ENCODE measurements at regions not wholly inside any gene's neighbourhood (a gene's known extent, or its start where the extent isn't known, plus 50 kb on each side); places are given as distances from the start of the nearest gene placed in this dataset.

- H3K4me3 ChIP-seq (ENCODE audit: low read depth, low read length), result no peak overlapping the region
- DNase-seq (ENCODE audit: low read depth), result no peak
These were observed 143.2 kb upstream of the USP15 start for GRCh38 chr12:62116986-62117385.

GRCh38 chr12:62123721-62124203, 136.4 kb upstream of the USP15 start:
- H3K4me3 ChIP-seq (ENCODE audit: low read depth, low read length), result no peak overlapping the region
- DNase-seq (ENCODE audit: low read depth), result peak; percentile 7

GRCh38 chr12:62127516-62127915, 132.7 kb upstream of the USP15 start:
- DNase-seq (ENCODE audit: low read depth), result no peak
- no peak overlapping the region for H3K4me3 ChIP-seq (ENCODE audit: low read depth, low read length)

- H3K4me3 ChIP-seq (ENCODE audit: low read depth, low read length), result no peak overlapping the region
- no peak for DNase-seq (ENCODE audit: low read depth)
These were observed 131.8 kb upstream of the USP15 start for GRCh38 chr12:62128175-62128975.

- no peak overlapping the region for H3K4me3 ChIP-seq (ENCODE audit: low read depth, low read length)
- DNase-seq (ENCODE audit: low read depth), result no peak
These were observed 130.9 kb upstream of the USP15 start for GRCh38 chr12:62129291-62129690.

- no peak for DNase-seq (ENCODE audit: low read depth)
- H3K4me3 ChIP-seq (ENCODE audit: low read depth, low read length), result no peak overlapping the region
These were observed 129.8 kb upstream of the USP15 start for GRCh38 chr12:62130402-62130801.

GRCh38 chr12:62130834-62131552, 129.2 kb upstream of the USP15 start:
- DNase-seq (ENCODE audit: low read depth), result no peak
- no peak overlapping the region for H3K4me3 ChIP-seq (ENCODE audit: low read depth, low read length)

GRCh38 chr12:62133440-62133839, 126.8 kb upstream of the USP15 start:
- no peak overlapping the region for H3K4me3 ChIP-seq (ENCODE audit: low read depth, low read length)
- DNase-seq (ENCODE audit: low read depth), result no peak

- DNase-seq (ENCODE audit: low read depth), result no peak
- no peak overlapping the region for H3K4me3 ChIP-seq (ENCODE audit: low read depth, low read length)
These were observed 124.5 kb upstream of the USP15 start for GRCh38 chr12:62135553-62136200.

GRCh38 chr12:62136496-62136895, 123.7 kb upstream of the USP15 start:
- no peak overlapping the region for H3K4me3 ChIP-seq (ENCODE audit: low read depth, low read length)
- no peak for DNase-seq (ENCODE audit: low read depth)

GRCh38 chr12:62138527-62138926, 121.7 kb upstream of the USP15 start:
- no peak for DNase-seq (ENCODE audit: low read depth)
- H3K4me3 ChIP-seq (ENCODE audit: low read depth, low read length), result no peak overlapping the region

GRCh38 chr12:62146318-62146717, 113.9 kb upstream of the USP15 start:
- no peak overlapping the region for H3K4me3 ChIP-seq (ENCODE audit: low read depth, low read length)
- no peak for DNase-seq (ENCODE audit: low read depth)

GRCh38 chr12:62158013-62158412, 102.2 kb upstream of the USP15 start:
- DNase-seq (ENCODE audit: low read depth), result no peak
- no peak overlapping the region for H3K4me3 ChIP-seq (ENCODE audit: low read depth, low read length)

- no peak for DNase-seq (ENCODE audit: low read depth)
- no peak overlapping the region for H3K4me3 ChIP-seq (ENCODE audit: low read depth, low read length)
These were observed 101.5 kb upstream of the USP15 start for GRCh38 chr12:62158461-62159360.

- DNase-seq (ENCODE audit: low read depth), result no peak
- no peak overlapping the region for H3K4me3 ChIP-seq (ENCODE audit: low read depth, low read length)
These were observed 98.0 kb upstream of the USP15 start for GRCh38 chr12:62162214-62162613.

GRCh38 chr12:62163368-62163767, 96.8 kb upstream of the USP15 start:
- H3K4me3 ChIP-seq (ENCODE audit: low read depth, low read length), result no peak overlapping the region
- DNase-seq (ENCODE audit: low read depth), result no peak

GRCh38 chr12:62164036-62164435, 96.2 kb upstream of the USP15 start:
- H3K4me3 ChIP-seq (ENCODE audit: low read depth, low read length), result no peak overlapping the region
- no peak for DNase-seq (ENCODE audit: low read depth)

- H3K4me3 ChIP-seq (ENCODE audit: low read depth, low read length), result no peak overlapping the region
- DNase-seq (ENCODE audit: low read depth), result no peak
These were observed 93.7 kb upstream of the USP15 start for GRCh38 chr12:62166525-62166924.

- DNase-seq (ENCODE audit: low read depth), result no peak
- H3K4me3 ChIP-seq (ENCODE audit: low read depth, low read length), result no peak overlapping the region
These were observed 91.8 kb upstream of the USP15 start for GRCh38 chr12:62168411-62168810.

All from skeletal muscle cell (primary cell).